Endothelial cell (in vitro differentiated cells): ENCODE measurements at regions not wholly inside any gene's neighbourhood (a gene's known extent, or its start where the extent isn't known, plus 50 kb on each side); places are given as distances from the start of the nearest gene placed in this dataset.
"Not testable (repeated sequence)": the region's sequence is repeated elsewhere in the genome, so short reads cannot be mapped to it uniquely, and the experiment has no call there.

Source experiments
- DNase-seq: peaks from one replicate; pipeline ENCODE4 v3.0.0; 2021; ENCODE audit warnings: low spot score
- H3K27ac Mint-ChIP-seq: one replicate; pipeline ENCODE4 v1.8.0; 2021; ENCODE audit warnings: mixed read lengths, inconsistent platforms; ENCODE audit not compliant: unreplicated experiment
- H3K27me3 Mint-ChIP-seq: one replicate; pipeline ENCODE4 v1.8.0; 2021; ENCODE audit warnings: mild to moderate bottlenecking, moderate library complexity, mixed read lengths, inconsistent platforms; ENCODE audit not compliant: unreplicated experiment
- H3K36me3 Mint-ChIP-seq: one replicate; pipeline ENCODE4 v1.8.0; 2021; ENCODE audit warnings: mild to moderate bottlenecking, low read depth, mixed read lengths, inconsistent platforms; ENCODE audit not compliant: unreplicated experiment
- H3K4me1 Mint-ChIP-seq: one replicate; pipeline ENCODE4 v1.8.0; 2021; ENCODE audit warnings: mild to moderate bottlenecking, mixed read lengths, inconsistent platforms; ENCODE audit not compliant: unreplicated experiment
- H3K4me3 Mint-ChIP-seq: one replicate; pipeline ENCODE4 v1.8.0; 2021; ENCODE audit warnings: mild to moderate bottlenecking, mixed read lengths, inconsistent platforms; ENCODE audit not compliant: unreplicated experiment
- H3K9me3 Mint-ChIP-seq: one replicate; pipeline ENCODE4 v1.8.0; 2021; ENCODE audit warnings: mixed read lengths, inconsistent platforms; ENCODE audit not compliant: unreplicated experiment
- TF ChIP-seq, protein P1 (sequence below): fragments of 200-600 bp; sonication (generic); IDR thresholded peaks from one replicate; pipeline ENCODE4 v1.5.0; 2021; ENCODE audit warnings: antibody characterized with exemption; ENCODE audit not compliant: unreplicated experiment

DNA sequence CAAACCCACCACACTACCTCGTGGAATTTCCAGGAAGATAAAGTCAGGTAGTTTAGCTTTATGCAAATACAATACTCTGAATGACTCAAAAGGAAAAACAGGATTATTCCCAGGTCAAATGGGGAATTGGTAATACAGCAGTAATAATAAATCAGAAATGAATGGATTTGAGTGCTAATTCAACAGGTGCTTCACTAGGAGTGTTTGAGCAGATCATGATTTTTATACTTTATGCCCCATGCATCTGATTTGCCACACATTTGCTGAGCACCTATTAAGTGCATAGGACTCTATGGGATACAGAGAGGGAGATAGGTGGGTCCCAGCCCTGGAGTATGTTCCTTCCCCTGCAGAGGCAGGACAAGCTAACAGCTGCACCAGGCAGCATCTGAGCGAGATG, 381.4 kb upstream of the PODXL start:
- Mint-ChIP-seq H3K27ac (no peak overlapping the region), H3K4me3 (no peak overlapping the region), H3K27me3 (no peaks in the 10 kb centered on the region), H3K36me3 (no peaks in the 10 kb centered on the region), H3K4me1 (no peaks in the 10 kb centered on the region), H3K9me3 (no peaks in the 10 kb centered on the region)
- no peak for DNase-seq
- TF ChIP-seq, protein P1, sequence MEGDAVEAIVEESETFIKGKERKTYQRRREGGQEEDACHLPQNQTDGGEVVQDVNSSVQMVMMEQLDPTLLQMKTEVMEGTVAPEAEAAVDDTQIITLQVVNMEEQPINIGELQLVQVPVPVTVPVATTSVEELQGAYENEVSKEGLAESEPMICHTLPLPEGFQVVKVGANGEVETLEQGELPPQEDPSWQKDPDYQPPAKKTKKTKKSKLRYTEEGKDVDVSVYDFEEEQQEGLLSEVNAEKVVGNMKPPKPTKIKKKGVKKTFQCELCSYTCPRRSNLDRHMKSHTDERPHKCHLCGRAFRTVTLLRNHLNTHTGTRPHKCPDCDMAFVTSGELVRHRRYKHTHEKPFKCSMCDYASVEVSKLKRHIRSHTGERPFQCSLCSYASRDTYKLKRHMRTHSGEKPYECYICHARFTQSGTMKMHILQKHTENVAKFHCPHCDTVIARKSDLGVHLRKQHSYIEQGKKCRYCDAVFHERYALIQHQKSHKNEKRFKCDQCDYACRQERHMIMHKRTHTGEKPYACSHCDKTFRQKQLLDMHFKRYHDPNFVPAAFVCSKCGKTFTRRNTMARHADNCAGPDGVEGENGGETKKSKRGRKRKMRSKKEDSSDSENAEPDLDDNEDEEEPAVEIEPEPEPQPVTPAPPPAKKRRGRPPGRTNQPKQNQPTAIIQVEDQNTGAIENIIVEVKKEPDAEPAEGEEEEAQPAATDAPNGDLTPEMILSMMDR, result no peak

DNA sequence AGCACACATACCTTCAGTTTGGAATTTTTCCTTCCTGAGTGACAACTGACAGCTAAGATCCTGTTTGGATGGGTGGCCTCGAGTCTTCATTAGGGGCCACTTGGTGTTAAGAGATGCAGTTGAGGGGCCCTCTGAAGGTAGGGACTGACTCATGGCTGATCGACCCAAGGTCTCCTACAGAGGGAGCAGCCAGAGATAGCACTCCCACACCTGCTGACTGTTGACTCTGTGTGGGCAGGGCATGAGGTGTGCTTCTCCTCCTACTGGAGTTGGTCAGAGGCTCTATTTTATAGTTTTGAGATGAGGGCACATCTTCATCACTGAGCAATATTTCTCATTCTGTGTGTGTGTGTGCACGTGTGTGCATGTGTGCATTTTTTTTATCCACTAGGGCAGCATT, 378.8 kb upstream of the PODXL start:
- Mint-ChIP-seq H3K4me1 (no peaks in the 10 kb centered on the region), H3K36me3 (no peaks in the 10 kb centered on the region), H3K27me3 (no peaks in the 10 kb centered on the region), H3K4me3 (no peak overlapping the region), H3K27ac (no peak overlapping the region), H3K9me3 (no peaks in the 10 kb centered on the region)
- DNase-seq, result no peak
- TF ChIP-seq, protein P1, result no peak

DNA sequence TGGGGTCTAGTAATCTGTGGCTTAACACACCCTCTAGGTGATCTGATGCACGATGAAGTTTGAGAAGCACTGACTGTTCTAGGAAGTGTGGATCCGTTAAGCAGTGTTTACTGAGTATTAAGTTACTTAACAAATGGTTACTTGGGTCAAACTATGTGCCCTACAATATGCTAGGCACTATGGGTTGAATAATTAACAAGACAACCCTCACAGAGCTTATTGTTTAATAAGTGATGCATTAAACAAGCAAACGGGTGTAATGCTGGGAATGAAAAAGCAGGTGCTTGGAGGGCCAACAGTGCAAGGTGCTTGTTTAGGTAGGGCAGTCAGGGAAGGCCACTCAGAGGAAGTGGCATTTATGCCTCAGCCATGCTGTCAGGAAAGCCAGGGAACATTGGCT, 378.0 kb upstream of the PODXL start:
- no peaks in the 10 kb centered on the region for H3K9me3 Mint-ChIP-seq
- TF ChIP-seq, protein P1, result no peak
- no peaks in the 10 kb centered on the region for H3K4me1 Mint-ChIP-seq
- H3K36me3 Mint-ChIP-seq, result no peaks in the 10 kb centered on the region
- no peaks in the 10 kb centered on the region for H3K27me3 Mint-ChIP-seq
- no peak overlapping the region for H3K27ac Mint-ChIP-seq
- H3K4me3 Mint-ChIP-seq, result no peak overlapping the region
- DNase-seq, result no peak

DNA sequence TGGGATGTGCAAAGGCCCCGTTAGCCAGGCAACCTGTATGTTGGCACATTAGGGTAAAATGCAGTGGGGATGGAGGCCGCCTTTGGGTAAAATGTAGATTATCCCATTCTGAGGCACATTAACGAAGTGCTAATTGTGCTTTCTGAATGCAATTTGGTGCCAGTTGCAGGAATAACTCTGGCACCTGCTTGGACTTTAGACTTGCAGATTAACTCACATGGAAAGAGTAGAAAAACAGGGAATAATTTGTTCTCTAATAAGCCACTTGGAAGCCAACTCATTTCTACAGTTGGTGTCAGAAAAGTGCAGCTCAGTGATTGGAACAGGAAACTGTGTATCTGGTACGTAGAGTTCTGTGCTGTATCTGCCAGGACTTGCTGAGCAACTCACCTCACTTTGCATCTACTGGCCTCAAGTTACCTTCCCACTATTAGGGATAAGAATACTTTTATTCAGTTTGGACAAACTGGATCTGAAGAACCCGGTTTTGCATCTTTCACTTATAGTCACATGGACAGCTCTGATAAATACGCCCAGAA, 377.4 kb upstream of the PODXL start:
- no peaks in the 10 kb centered on the region for H3K36me3 Mint-ChIP-seq
- TF ChIP-seq, protein P1, result no peak
- no peak for DNase-seq
- no peak overlapping the region for H3K27ac Mint-ChIP-seq
- no peaks in the 10 kb centered on the region for H3K4me1 Mint-ChIP-seq
- no peak overlapping the region for H3K4me3 Mint-ChIP-seq
- H3K9me3 Mint-ChIP-seq, result no peaks in the 10 kb centered on the region
- H3K27me3 Mint-ChIP-seq, result no peaks in the 10 kb centered on the region

DNA sequence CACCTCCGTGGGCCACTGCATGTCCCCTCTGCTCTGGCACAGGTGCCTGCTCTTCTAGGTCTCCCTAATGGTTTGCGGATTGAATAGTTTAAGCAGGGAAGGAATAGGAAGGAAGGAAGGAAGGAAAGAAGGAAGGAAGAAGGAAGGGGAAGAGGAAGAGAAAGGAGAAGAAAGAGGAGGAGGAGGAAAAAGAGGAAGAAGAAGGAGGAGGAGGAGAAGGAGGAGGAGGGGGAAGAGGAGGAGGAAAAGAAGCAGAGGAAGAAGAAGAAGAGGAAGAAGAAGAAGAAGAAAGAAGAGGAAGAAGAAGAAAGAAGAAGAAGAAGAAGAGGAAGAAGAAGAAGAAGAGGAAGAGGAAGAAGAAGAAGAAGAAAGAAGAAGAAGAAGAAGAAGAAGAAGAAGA, 376.8 kb upstream of the PODXL start:
- not testable (repeated sequence) for H3K4me3 Mint-ChIP-seq, H3K27ac Mint-ChIP-seq

More for the DNA sequence above, 376.8 kb upstream of the PODXL start:
- not testable (repeated sequence) for H3K27me3 Mint-ChIP-seq, H3K36me3 Mint-ChIP-seq, H3K4me1 Mint-ChIP-seq, H3K9me3 Mint-ChIP-seq, DNase-seq
